ENCODE measurements at regions not wholly inside any gene's neighbourhood (a gene's known extent, or its start where the extent isn't known, plus 50 kb on each side); places are given as distances from the start of the nearest gene placed in this dataset.
"Not testable (repeated sequence)": the region's sequence is repeated elsewhere in the genome, so short reads cannot be mapped to it uniquely, and the experiment has no call there.

GRCh38 chrX:37904833-37905232, 57.5 kb upstream of the DYNLT3 start:
- no peak for DNase-seq (ENCODE audit: low spot score)

- DNase-seq (ENCODE audit: low spot score): peak; percentile 41
Observed at GRCh38 chrX:37905436-37906147, 58.2 kb upstream of the DYNLT3 start.

GRCh38 chrX:37906357-37906756, 59.0 kb upstream of the DYNLT3 start:
- DNase-seq (ENCODE audit: low spot score): no peak

GRCh38 chrX:37910186-37910585, 62.8 kb upstream of the DYNLT3 start:
- no peak for DNase-seq (ENCODE audit: low spot score)

GRCh38 chrX:37912304-37912703, 64.9 kb upstream of the DYNLT3 start:
- no peak for DNase-seq (ENCODE audit: low spot score)

- no peak for DNase-seq (ENCODE audit: low spot score)
Observed at GRCh38 chrX:37912777-37913176, 65.4 kb upstream of the DYNLT3 start.

- no peak for DNase-seq (ENCODE audit: low spot score)
Observed at GRCh38 chrX:37918168-37918567, 70.8 kb upstream of the DYNLT3 start.

GRCh38 chrX:37918703-37919102, 71.3 kb upstream of the DYNLT3 start:
- DNase-seq (ENCODE audit: low spot score): no peak

- no peak for DNase-seq (ENCODE audit: low spot score)
Observed at GRCh38 chrX:37921758-37922157, 74.4 kb upstream of the DYNLT3 start.

GRCh38 chrX:37922928-37923327, 75.6 kb upstream of the DYNLT3 start:
- no peak for DNase-seq (ENCODE audit: low spot score)

GRCh38 chrX:37925761-37926160, 78.4 kb upstream of the DYNLT3 start:
- DNase-seq (ENCODE audit: low spot score): not testable (repeated sequence)

GRCh38 chrX:37926700-37927099, 79.3 kb upstream of the DYNLT3 start:
- DNase-seq (ENCODE audit: low spot score): peak; percentile 7

GRCh38 chrX:37942170-37942569, 64.2 kb upstream of the SYTL5 start:
- DNase-seq (ENCODE audit: low spot score): no peak

GRCh38 chrX:37943554-37944344, 62.6 kb upstream of the SYTL5 start:
- DNase-seq (ENCODE audit: low spot score): no peak

- no peak for DNase-seq (ENCODE audit: low spot score)
Observed at GRCh38 chrX:37946197-37946596, 60.2 kb upstream of the SYTL5 start.

- no peak for DNase-seq (ENCODE audit: low spot score)
Observed at GRCh38 chrX:37955273-37955672, 51.1 kb upstream of the SYTL5 start.

GRCh38 chrX:37956223-37956622, 50.1 kb upstream of the SYTL5 start:
- DNase-seq (ENCODE audit: low spot score): no peak

Measured in D341Med (cell line).